Stimulated activated naive CD4-positive, alpha-beta T cell treated with Interleukin-2 at 50 U/mL for 16 hours (primary cell): ENCODE measurements at regions not wholly inside any gene's neighbourhood (a gene's known extent, or its start where the extent isn't known, plus 50 kb on each side); places are given as distances from the start of the nearest gene placed in this dataset.
"Not testable (repeated sequence)": the region's sequence is repeated elsewhere in the genome, so short reads cannot be mapped to it uniquely, and the experiment has no call there.

ENCODE experiments used
- DNase-seq: peaks from one replicate; lab custom pipeline; 2025; lab: John Stamatoyannopoulos, UW

DNA sequence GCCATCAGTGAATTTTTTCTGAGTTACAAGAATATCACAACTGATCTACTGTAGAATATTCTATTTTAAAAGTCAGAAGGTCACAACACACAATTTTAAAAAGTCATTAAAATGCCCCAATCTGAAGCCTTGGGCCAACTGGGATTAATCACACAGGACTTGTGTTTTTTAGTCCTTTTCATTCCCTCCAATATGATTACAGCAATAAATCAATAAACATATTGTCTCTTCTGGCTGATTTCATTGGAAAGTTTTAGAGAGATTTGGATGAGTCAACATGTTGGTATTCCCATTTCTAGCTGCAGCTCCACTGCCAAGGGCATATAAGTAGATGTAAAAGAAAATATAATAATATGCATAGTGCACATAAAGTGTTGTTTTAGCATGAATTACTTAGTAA lies 85.8 kb downstream of the NIBAN1 start:
- no peak for DNase-seq

DNA sequence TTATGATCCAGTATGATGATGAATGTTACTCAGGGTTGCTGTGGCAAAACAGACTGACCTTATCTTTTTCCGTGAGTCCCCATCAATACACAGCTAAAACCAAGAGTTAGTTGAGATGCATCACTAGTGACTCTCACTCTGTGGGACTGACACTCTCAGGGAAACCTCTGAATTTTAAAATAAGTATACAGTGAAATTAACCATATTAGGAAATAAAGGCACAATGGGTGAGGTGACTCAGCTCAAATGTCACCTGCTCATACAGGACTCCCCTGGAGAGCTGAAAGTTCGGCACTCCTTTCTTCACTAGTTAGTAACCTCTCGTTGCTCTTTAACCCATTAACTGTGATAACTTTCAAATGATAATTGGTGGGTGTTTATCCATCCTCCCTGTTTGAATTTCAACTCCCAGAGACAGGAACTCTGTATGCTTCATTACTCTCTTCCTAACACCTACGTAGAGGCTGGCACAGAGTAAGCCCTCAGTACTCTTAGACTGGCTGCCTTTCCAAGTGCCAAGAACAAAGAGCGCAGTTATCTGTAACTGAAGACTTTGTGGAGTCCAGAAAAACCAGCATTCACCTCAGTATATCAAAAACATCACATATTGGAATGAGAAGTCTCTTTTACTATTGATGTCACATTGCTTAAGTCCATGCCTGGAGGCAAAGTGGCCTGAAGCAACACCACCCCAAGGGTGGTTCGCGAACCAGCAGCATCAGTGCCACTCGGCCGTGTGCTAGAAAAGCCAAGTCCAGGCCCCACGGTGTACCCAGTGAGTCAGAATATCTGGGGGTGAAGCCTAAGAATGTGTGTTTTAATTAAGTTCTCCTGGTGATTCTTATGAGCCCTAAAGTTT lies 91.1 kb downstream of the NIBAN1 start:
- no peak for DNase-seq

DNA sequence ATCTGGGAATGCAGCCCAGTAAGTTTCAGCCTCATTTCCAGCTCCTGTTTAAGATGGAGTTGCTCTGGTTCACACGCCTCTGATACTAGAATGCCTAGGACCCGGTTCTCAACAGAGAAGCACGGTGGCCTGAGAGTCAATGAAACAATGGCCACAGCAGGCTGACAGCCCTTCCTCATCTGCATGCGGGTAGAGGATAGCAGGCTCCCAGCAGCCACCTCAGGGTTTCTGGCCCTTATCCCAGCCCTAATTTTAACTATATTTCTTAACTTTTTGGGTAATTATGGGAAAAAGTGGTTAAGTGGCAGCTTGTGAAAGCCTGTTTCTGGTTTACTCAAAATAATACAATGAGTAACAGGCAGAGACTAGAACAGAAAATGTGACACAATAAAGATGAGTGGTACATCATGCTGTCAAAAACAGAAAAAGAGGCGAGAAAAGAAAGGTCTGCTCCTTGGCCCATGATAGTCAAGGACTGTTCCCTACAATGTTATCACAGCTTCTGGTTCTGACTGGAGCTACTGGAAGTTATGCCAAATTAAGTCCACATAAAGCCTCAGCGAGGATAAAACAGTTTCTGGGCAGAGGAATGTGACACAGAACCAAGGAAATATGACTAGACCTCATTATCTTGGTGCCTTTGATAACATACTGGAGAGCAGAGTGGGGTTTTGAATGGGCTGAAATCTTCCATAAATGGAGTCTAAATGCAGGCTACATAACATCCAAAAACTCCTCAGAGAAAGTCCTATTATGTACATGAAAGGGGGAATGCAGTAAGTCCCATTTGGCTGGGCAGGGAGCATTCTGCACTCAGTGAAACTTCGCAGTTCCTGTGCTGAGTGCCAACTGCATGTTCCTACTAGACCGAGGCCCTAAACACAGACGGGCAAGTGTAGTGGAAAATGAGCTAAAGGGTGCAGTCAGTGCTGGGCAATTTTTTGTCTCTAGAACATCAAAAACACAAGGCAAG lies 92.1 kb downstream of the NIBAN1 start:
- no peak for DNase-seq

DNA sequence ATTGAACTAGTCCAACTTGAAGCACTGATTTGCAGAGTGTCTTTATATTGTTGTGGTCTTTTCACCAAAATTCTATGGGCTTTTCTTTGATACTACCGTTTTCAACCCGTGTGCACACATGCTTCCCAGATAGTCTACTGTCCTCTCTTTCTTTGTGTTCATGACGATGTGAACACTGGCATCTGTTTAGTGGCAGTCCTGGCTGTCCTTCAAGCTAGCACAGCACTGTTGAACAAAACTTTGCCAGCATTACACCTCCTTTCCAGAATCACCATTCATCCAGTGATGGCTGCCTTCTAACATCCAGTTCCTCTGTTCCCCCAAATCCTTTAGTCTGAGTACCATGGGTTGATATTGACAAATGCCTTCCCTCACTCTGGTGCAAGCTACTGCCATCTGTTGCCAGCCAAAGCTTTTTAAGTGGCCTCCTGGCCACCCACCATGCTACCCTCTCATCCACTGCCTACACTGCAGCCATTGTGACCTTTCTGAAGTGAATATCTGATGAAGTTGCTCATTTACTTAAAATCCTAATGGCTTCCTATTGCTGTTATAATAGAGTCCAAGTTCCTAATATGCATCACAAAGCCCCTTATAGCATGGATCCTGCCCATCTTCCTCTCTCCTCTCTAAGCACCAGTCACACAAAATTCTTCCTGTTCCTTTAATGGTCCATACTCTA lies 94.3 kb downstream of the NIBAN1 start:
- DNase-seq, result no peak

DNA sequence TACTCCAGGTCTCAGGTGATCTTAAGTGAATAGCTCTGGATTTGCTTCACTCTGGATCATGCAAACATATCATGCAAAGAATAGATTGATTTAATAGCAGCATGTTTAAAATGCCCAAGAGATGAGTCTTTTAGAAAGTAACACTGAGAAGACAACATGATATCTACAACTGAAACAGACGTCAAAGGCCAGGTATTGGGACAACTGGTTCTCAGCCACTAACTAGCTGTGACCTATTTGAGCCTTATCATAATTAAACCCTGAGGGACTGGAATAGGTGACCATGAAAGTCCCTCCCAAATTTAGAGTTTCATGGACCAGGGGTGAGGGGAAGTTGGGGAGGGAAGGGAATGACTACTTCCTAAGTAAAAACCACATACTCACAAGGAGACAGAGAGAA lies 95.7 kb downstream of the NIBAN1 start:
- DNase-seq, result no peak

DNA sequence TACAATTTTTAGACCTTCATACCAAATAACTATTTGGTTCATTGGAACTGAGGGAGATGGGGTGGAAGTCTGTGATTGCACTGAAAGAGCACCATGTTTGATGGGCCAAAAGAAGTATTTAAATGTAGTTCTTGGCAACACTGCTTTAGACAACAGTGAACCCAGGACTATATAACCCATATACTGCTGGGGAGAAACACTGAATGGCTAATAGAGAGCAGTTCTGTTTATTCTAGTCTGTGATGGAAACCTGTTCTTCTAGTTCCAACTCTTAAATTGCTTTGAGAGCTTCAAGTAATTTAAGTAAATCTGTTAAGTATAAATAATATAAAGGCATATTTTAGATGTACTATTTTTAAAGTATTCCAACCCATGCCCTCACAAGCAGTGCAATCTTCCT lies 96.3 kb downstream of the NIBAN1 start:
- no peak for DNase-seq

DNA sequence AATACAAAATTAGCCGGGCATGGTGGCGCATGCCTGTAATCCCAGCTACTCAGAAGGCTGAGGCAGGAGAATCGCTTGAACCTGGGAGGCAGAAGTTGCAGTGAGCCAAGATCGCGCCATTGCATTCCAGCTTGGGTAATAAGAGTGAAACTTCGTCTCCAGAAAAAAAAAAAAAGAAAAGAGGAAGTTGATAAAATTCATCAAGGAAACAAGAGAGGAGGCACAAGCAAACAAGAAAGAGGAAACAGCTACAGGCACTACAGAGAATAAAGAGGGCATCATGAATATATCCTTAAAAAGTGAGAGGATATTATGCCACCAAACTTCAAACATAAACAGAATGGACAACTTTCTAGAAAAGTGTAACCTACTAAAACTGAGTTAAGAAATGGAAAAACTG lies 98.3 kb downstream of the NIBAN1 start:
- DNase-seq, result not testable (repeated sequence)

DNA sequence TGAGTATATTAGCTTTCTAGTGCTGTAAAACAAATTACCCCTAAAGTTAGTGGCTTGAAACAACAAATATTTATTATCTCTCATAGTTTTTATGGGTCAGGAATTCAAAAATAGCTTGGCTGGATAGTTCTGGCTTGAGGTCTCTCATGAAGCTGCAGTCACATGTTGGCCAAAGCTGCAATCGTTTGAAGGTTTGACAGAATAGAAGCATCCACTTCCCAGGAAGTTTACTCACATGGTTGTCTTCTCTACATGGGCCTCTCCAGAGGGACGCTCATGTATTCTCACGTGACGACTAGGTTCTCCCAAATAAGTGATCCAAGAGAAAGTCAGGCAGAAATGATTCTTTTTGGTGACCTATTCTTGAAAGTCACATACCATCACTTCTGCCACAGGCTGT lies 99.1 kb downstream of the NIBAN1 start:
- no peak for DNase-seq

DNA sequence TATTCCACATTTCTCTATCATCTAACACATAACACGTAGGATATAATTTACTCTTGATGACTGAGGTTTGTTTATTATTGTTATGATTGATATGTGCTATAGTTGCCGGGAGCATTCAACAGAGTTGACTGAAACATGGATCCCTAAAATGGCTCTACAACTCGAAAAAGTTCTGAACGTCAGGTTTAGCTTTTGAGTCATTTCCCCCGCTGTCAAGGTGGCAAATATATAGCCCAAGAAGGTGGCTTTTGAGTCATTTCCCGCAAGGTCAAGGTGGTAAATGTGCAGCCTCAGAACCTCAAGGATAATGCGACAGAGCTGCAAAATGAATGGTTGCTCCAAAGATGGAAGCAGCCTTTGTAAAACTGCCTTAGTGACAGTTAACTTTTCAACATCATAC lies 104.0 kb downstream of the NIBAN1 start:
- DNase-seq, result peak; percentile 8

DNA sequence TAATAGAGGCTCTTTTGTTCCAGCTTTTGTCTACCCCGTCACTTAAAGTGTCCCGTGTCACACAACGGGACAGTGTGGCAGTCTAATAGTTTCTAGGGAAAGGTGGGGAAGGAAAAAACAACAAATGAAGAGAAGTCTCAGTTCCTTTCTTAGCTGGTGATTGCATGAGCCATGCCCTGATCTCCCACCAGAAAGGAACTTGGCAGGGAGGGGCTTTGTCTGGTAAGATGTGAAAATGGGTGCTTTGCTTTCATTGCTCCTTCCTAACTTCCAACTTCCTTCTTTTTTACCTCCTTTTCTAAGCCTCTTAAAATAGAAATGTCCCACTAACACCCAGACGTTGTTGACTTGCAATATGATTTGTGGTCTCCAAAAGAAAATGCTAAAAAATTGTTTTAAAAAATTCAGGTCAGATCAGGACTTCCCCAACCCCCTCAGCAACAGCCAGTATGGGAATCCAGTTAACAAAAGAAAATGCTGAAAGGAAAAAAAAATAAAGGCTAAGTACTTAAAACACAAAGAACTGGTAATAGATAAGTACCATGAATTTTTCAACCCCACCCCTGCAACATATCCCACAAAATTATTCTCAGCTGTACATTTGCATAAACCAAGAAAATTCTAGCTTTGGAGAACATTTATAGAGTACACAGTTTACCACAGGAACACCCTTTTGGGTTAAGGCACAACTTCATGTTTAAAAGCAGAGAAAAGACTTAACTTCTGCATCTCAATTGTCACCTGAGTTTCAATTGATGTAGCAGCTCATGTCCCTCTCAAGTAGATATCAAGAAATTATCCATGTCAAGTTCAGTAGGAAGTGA lies 106.2 kb downstream of the NIBAN1 start:
- no peak for DNase-seq

DNA sequence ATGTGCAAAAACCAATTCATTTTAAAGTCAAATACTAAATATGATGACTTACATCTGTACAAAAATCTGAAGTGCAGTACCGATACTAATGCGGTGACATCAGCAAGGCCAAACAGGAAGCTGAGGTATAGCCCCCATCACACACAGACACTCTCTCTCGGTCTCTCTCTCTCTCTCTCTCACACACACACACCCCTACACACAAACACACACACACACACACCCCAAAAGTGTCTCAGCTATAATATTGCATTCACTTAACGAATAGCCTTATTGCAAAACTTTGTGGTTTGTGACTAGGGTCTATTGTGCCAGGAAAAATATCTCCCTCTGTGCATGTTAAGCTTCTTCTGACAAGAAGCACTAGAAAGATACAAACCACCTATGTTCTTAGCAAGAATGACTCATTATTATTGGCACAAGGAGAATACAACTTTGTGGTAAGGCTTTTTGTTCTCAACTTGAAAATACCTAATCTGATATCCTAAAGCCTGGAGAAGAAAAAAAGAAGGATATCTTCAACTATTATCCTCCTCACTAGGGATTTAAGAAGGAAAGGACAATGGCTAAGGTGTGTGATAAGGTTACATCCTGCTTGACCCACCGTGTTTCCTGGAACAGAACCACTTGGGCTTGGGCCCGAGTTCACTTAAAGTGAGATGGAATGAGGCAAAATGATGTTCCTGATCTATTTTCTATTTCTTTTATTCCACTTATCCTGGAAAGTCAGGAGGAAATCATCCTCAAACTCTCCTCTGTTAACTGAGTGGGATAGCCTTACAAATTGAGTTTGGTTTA lies 107.1 kb downstream of the NIBAN1 start:
- DNase-seq, result peak; percentile 47

DNA sequence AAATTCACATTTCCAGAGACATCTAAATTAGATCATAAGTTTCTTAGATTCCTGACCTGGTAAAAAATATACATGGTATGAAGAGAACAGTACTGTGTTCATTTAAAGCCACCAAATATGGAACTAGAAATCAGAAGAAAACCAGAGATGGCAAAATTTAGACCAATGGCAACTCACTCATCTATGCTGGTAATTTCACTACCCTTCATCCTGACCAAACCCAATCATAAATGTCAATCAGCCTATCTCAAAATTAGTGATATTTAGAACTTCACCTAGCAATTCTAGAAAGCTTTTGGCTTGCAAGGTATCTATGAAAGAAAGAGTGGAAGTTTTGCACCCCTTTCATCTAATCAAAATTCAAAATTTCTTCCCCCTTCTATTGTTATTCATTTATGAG lies 107.7 kb downstream of the NIBAN1 start:
- no peak for DNase-seq

DNA sequence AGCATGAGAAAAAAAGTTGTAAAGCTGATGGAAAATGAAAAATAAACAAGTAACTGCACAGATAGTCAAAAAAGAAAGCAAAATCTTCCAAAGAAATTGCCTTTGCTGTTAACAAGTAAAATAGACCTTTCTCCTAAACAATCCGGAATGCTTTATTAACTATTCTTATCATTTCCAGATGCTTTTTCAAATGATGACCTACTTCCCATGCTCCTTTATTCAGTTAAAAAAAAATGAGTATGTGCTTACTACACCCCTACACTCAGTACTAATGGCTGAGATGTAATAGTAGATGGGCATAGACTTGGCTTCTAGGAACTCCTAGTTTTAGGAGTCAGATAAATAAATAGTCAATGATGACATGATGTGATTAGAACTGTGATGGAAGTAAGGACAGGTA lies 108.5 kb downstream of the NIBAN1 start:
- DNase-seq, result no peak

DNA sequence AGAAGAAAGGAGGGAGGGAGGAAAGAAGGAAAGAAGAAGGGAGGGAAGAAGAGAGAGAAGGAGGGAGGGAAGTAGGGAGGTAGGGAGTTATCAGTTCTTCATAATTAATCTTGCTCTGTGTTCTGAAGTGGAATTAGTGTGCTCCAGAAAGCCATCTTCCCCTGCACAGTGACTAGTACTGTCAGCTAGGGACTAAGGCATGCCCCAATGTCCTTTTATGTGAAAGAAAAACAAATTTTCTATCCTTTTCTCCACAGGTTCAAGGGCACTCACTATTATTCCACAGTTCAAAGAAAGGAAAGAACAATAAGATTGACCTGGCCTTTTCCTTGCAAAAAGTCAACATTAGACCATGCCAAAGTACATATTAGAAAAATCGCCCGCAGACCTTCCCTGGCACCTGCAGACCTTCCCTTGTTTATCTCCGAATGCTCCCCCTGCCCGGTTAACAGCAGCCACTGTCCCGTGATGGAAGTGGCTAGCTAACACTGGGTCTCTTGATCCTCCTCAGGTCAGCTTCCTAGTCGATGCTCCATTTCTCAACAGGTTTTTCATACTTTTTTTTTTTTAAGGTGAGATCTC lies 107.2 kb upstream of the EDEM3 start:
- DNase-seq, result no peak

DNA sequence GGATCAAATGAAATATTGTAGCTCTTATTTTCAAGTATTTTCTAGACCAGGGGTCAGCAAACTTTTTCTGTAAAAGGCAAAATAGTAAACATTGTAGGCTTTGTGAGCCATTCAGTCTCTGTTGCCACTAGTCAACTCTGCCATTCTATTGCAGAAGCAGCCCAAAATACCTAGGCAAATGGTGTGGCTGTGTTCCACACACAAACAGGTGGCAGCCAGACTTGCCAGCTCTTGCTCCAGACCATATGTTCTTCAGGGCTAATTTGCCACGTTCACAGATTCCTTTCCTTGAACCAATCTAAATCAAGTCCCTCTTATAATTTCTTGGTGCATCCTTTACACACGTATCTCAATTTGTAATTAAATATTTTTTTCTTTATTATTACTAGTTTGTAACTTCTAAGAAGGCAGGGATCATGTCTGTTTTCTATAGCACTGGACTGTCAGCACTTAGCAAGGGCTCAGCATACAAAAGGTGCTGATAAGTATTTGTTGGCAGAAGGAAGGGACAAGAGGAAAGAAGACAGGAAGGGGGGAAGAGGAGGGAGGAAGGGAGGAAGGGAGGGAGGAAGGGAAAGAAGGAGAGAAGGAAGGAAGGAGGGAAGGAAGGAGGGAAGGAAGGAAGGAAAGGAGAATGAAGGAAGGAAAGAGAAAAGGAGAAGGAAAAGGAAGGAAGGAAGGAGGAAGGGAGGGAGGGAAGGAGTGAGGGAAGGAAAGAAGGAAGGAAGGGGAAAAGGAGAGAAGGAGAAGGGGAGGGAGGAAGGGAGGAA lies 106.5 kb upstream of the EDEM3 start:
- DNase-seq, result no peak

DNA sequence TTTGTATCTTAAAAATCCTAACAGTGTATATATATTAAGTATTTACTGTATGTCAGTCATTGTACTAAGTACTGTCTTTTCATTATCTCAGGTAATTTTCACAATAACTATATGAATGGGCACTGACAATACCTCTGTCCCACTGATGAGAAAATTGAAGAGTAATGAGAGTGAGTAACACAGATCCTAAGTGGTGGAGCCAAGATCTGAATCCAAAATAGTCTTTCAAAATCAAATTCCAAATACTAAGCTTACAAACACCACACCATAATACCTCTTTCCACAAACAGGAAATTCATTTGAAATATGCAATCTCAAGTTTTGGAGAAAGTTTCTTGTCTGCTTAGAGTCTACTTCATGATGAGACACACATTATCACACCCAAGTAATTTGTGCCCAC lies 105.9 kb upstream of the EDEM3 start:
- DNase-seq, result no peak

DNA sequence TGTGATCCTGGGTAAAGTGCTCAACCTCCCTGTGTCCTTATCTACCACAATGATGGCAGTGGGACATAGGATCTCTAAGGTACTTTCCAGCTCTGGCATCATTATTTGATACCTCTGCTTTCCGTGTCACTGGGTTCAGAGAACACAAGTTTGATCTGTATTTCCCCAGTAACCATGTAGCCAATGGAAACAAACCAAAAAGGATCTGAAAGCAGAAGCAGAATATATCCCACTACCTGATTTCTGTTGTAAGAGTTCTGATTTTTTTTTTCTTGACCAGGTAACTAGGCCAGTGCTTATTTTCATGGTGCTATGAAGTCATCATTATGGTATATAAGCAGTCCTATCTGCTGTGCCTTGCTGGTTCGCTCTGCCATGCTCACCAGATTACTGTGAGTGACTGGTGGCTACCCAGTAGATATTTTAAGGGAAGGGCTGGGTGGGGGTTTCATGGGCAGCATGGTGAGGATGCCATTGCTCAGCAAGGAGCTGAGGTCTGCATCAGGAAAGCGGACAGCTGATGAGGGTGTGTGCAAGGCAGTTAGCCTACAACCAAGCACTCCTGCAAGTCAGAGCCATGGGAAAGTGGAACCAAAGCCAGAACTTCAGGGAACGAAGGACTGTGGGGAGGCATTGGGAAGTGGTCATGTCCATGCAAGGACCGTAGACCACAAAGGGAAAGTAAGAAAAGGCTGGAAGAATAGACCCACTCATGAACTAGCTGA lies 104.9 kb upstream of the EDEM3 start:
- DNase-seq, result no peak

DNA sequence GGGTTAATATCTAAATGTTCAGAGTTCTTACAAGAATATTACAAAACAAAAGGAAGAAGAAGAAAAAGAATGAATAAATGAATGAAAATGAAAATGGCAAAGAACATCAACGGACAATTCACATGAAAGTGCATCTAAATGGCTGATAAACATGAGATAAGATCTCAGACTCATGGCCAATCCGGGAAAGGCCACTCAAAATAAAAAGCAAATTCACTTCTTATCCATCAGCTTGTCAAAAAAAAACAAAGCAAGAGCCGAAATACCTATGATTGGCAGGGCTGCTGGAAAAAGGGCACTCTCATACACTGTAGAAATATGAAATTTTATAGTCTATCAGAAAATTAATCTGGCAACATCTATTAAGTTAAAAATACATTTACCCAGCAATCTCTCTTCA lies 103.6 kb upstream of the EDEM3 start:
- no peak for DNase-seq
